Esophagus squamous epithelium (tissue), 4 donors: ENCODE measurements at regions not wholly inside any gene's neighbourhood (a gene's known extent, or its start where the extent isn't known, plus 50 kb on each side); places are given as distances from the start of the nearest gene placed in this dataset.

Experiments used
- POLR2A ChIP-seq, 4 donors: fragments of 450-650 bp; IDR thresholded peaks; one replicate each; pipeline ENCODE4 v1.6.1; 2017; ENCODE audit warnings: antibody characterized with exemption in 4 of 4, mild to moderate bottlenecking in 4 of 4, moderate library complexity in 3 of 4
- TF ChIP-seq, protein P1 (sequence below), 6 experiments: fragments of 450-650 bp in 4 of 6; fragments of 200-600 bp in 2 of 6; sonication (generic) in 2 of 6; IDR thresholded peaks; one replicate each; pipeline ENCODE4 v1.5.1; 2016 to 2019; ENCODE audit warnings: antibody characterized with exemption in 6 of 6, mild to moderate bottlenecking in 4 of 6, moderate library complexity in 4 of 6

DNA sequence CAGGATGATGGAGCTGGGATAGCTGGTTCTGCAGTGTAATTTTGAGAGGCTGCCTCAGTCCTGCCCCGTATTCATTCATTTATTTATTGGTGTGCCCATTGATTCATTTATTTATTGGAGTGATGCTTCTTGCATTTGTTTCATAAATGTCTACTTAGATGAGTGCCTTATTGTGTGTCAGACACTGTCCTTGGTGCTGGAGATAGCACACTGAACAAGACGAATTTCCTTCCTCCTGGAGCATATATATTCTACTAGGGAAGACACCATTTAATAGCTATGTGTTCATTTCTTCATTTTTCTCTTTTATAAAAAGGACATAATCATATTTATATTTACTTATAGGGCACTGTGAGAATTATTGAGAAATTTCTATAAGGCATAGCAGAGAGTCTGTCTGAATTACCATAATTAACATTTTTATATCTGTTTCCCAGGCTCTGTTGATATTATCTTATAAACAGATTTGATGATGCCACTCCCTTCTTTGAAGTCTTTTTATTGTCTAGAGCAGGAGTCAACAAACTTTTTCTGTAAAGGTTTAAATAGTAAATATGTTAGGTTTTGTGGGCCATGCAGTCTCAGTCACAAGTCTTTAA is 433.9 kb upstream of the ZNF608 start:
- TF ChIP-seq, protein P1, sequence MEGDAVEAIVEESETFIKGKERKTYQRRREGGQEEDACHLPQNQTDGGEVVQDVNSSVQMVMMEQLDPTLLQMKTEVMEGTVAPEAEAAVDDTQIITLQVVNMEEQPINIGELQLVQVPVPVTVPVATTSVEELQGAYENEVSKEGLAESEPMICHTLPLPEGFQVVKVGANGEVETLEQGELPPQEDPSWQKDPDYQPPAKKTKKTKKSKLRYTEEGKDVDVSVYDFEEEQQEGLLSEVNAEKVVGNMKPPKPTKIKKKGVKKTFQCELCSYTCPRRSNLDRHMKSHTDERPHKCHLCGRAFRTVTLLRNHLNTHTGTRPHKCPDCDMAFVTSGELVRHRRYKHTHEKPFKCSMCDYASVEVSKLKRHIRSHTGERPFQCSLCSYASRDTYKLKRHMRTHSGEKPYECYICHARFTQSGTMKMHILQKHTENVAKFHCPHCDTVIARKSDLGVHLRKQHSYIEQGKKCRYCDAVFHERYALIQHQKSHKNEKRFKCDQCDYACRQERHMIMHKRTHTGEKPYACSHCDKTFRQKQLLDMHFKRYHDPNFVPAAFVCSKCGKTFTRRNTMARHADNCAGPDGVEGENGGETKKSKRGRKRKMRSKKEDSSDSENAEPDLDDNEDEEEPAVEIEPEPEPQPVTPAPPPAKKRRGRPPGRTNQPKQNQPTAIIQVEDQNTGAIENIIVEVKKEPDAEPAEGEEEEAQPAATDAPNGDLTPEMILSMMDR (IDR thresholded peaks at IDR 0.05) = no peak
- no peak for TF ChIP-seq POLR2A (IDR thresholded peaks at IDR 0.05)
